ENCODE measurements at regions not wholly inside any gene's neighbourhood (a gene's known extent, or its start where the extent isn't known, plus 50 kb on each side); places are given as distances from the start of the nearest gene placed in this dataset.

GRCh38 chr1:232291681-232292080 is 338.3 kb downstream of the SIPA1L2 start:
- CTCF ChIA-PET (ENCODE audit: low intra/inter-chr PET ratio), result no interaction called here

GRCh38 chr1:232291261-232291660 is 338.7 kb downstream of the SIPA1L2 start:
- Histone ChIP-seq H3K9ac (ENCODE audit: insufficient read depth in 1 of 2, low read depth in 2 of 2, low read length in 2 of 2) (no peak overlapping the region), H3K79me2 (ENCODE audit: control insufficient read depth, insufficient read depth, low read length) (no peaks in the 10 kb centered on the region), H3K4me3 (no peak overlapping the region), H2AFZ (ENCODE audit: low read depth, low read length) (no peak overlapping the region), H4K20me1 (replicated peaks; ENCODE audit: control insufficient read depth, insufficient read depth, low read length) (no peaks in the 10 kb centered on the region), H3K9me3 (replicated peaks; ENCODE audit: control insufficient read depth, insufficient read depth, low read depth, low read length) (no peaks in the 10 kb centered on the region), H3K9me1 (ENCODE audit: control insufficient read depth, insufficient read depth, low read length) (no peaks in the 10 kb centered on the region), H3K4me2 (ENCODE audit: insufficient read depth, low read length) (no peak overlapping the region), H3K27ac (ENCODE audit: extremely low read depth, low read depth, low read length) (no peak overlapping the region), H3K36me3 (ENCODE audit: control insufficient read depth, insufficient read depth, low read length) (no peaks in the 10 kb centered on the region), H3K27me3 (ENCODE audit: control insufficient read depth in 2 of 2, insufficient read depth in 2 of 2, low read length in 2 of 2) (no peaks in the 10 kb centered on the region), H3K4me1 (replicated peaks in 1 of 2; ENCODE audit: control insufficient read depth in 2 of 2, insufficient read depth in 2 of 2, low read length in 2 of 2) (no peaks in the 10 kb centered on the region)
- CTCF ChIA-PET (ENCODE audit: low intra/inter-chr PET ratio), result no interaction called here
- WGBS (ENCODE audit: insufficient coverage, low coverage, missing lambda C conversion rate), result 4% methylated on average over 4 of the region's 4 CpGs
- POLR2A ChIA-PET, result interaction anchor here (0.9 kb wide), 1 partner anchor 23 kb away, joined by 3 read pairs; no protein-coding TSS in a partner anchor
- FAIRE-seq (no peak), ATAC-seq (no peak), DNase-seq (ENCODE audit: extremely low read depth in 1 of 4, low spot score in 3 of 4) (no peak)
- intact Hi-C loops (cut with micrococcal nuclease), result no loop called here
- no peak; the same call in 1 of the 2 replicates for TF ChIP-seq ZNF316 (IDR thresholded peaks at IDR 0.05)
- no peak for TF ChIP-seq CBFB (CRISPR knock-in tag; IDR thresholded peaks at IDR 0.05)
- no peak for TF ChIP-seq SPI1 (IDR thresholded peaks at IDR 0.05; ENCODE audit: borderline replicate concordance, low read depth, low read length)
- no peak for TF ChIP-seq RBM22 (IDR thresholded peaks at IDR 0.05; ENCODE audit: low read depth, low read length, poor library complexity, severe bottlenecking)
- TF ChIP-seq PRDM10 (IDR thresholded peaks at IDR 0.05; ENCODE audit: partially characterized antibody), result no peak
- no TSS peak for BruUV-seq (replicated peaks)
- in situ Hi-C loops (cut with MboI), result no loop called here

More at GRCh38 chr1:232291681-232292080, 338.3 kb downstream of the SIPA1L2 start:
- ATAC-seq (no peak), FAIRE-seq (no peak), DNase-seq (ENCODE audit: extremely low read depth in 1 of 4, low spot score in 3 of 4) (no peak)
- H3K27ac ChIP-seq (ENCODE audit: extremely low read depth, low read depth, low read length), result no peak overlapping the region
- no peak overlapping the region for H3K9ac ChIP-seq (ENCODE audit: insufficient read depth in 1 of 2, low read depth in 2 of 2, low read length in 2 of 2)
- in situ Hi-C loops (cut with MboI), result no loop called here
- 0% methylated on average over 1 of the region's 1 CpG for WGBS (ENCODE audit: insufficient coverage, low coverage, missing lambda C conversion rate)
- H3K27me3 ChIP-seq (ENCODE audit: control insufficient read depth in 2 of 2, insufficient read depth in 2 of 2, low read length in 2 of 2), result no peaks in the 10 kb centered on the region
- H3K9me3 ChIP-seq (replicated peaks; ENCODE audit: control insufficient read depth, insufficient read depth, low read depth, low read length), result no peaks in the 10 kb centered on the region
- H4K20me1 ChIP-seq (replicated peaks; ENCODE audit: control insufficient read depth, insufficient read depth, low read length), result no peaks in the 10 kb centered on the region
- no peaks in the 10 kb centered on the region for H3K36me3 ChIP-seq (ENCODE audit: control insufficient read depth, insufficient read depth, low read length)
- no peaks in the 10 kb centered on the region for H3K9me1 ChIP-seq (ENCODE audit: control insufficient read depth, insufficient read depth, low read length)
- no TSS peak for BruUV-seq (replicated peaks)
- no peaks in the 10 kb centered on the region for H3K4me1 ChIP-seq (replicated peaks in 1 of 2; ENCODE audit: control insufficient read depth in 2 of 2, insufficient read depth in 2 of 2, low read length in 2 of 2)
- no peak for TF ChIP-seq NFRKB (IDR thresholded peaks at IDR 0.05; ENCODE audit: low read depth)
- no peak for TF ChIP-seq LCOR (CRISPR knock-in tag; IDR thresholded peaks at IDR 0.05)
- TF ChIP-seq ZNF551 (CRISPR knock-in tag; IDR thresholded peaks at IDR 0.05), result no peak
- no peak for TF ChIP-seq PTBP1 (IDR thresholded peaks at IDR 0.05; ENCODE audit: low read depth, low read length)
- TF ChIP-seq ZNF143 (CRISPR knock-in tag; IDR thresholded peaks at IDR 0.05), result no peak
- no peak for TF ChIP-seq MECOM (CRISPR knock-in tag; IDR thresholded peaks at IDR 0.05)
- no peak overlapping the region for H3K4me3 ChIP-seq
- intact Hi-C loops (cut with micrococcal nuclease), result no loop called here
- H3K79me2 ChIP-seq (ENCODE audit: control insufficient read depth, insufficient read depth, low read length), result no peaks in the 10 kb centered on the region
- H2AFZ ChIP-seq (ENCODE audit: low read depth, low read length), result no peak overlapping the region
- POLR2A ChIA-PET, result interaction anchor here (0.9 kb wide), 1 partner anchor 23 kb away, joined by 3 read pairs; no protein-coding TSS in a partner anchor
- H3K4me2 ChIP-seq (ENCODE audit: insufficient read depth, low read length), result no peak overlapping the region

Measured in K562 (cell line).